HEK293T (cell line): ENCODE measurements at regions not wholly inside any gene's neighbourhood (a gene's known extent, or its start where the extent isn't known, plus 50 kb on each side); places are given as distances from the start of the nearest gene placed in this dataset.
"Not testable (repeated sequence)": the region's sequence is repeated elsewhere in the genome, so short reads cannot be mapped to it uniquely, and the experiment has no call there.

Source experiments
- CTCF ChIA-PET: fragments of 350-600 bp; formaldehyde crosslinking; extraction: SDS; loops from one replicate; lab custom pipeline; 2021; ENCODE audit warnings: antibody characterized with exemption, inconsistent platforms; lab: Yijun Ruan, JAX
- POLR2A ChIA-PET: fragments of 350-600 bp; formaldehyde crosslinking; extraction: SDS; loops from one replicate; lab custom pipeline; 2020; ENCODE audit warnings: antibody characterized with exemption, inconsistent platforms; lab: Yijun Ruan, JAX
- DNase-seq: peaks from one replicate; pipeline ENCODE4 v3.0.0; 2012; ENCODE audit warnings: mixed read lengths; ENCODE audit errors: extremely low spot score
- ARNT ChIP-seq: fragments of 450-650 bp; IDR thresholded peaks from 2 replicates; pipeline ENCODE4 v1.6.1; 2017; ENCODE audit warnings: mild to moderate bottlenecking
- BHLHE40 ChIP-seq: fragments of 450-650 bp; IDR thresholded peaks from 2 replicates; pipeline ENCODE4 v1.6.1; 2016; ENCODE audit warnings: mild to moderate bottlenecking, moderate library complexity, borderline replicate concordance
- CTBP1 ChIP-seq: fragments of 450-650 bp; IDR thresholded peaks from 2 replicates; pipeline ENCODE4 v1.6.1; 2016; ENCODE audit warnings: borderline replicate concordance
- ELF4 ChIP-seq: fragments of 450-650 bp; IDR thresholded peaks from 2 replicates; pipeline ENCODE4 v1.6.1; 2017; ENCODE audit warnings: antibody characterized with exemption
- FOXA1 ChIP-seq: fragments of 450-650 bp; IDR thresholded peaks from 2 replicates; pipeline ENCODE4 v1.6.1; 2016; ENCODE audit warnings: mild to moderate bottlenecking
- FOXK2 ChIP-seq: fragments of 450-650 bp; IDR thresholded peaks from 2 replicates; pipeline ENCODE4 v1.6.1; 2016; ENCODE audit warnings: mild to moderate bottlenecking
- FOXM1 ChIP-seq: fragments of 450-650 bp; IDR thresholded peaks from 2 replicates; pipeline ENCODE4 v1.6.1; 2017; ENCODE audit warnings: mild to moderate bottlenecking, borderline replicate concordance
- HDGF ChIP-seq: fragments of 450-650 bp; IDR thresholded peaks from 2 replicates; pipeline ENCODE4 v1.6.1; 2017; ENCODE audit warnings: antibody characterized with exemption, borderline replicate concordance
- L3MBTL2 ChIP-seq: fragments of 450-650 bp; conservative IDR thresholded peaks from 2 replicates; pipeline ENCODE4 v1.6.1; 2016; ENCODE audit warnings: mild to moderate bottlenecking
- LEF1 ChIP-seq: fragments of 450-650 bp; IDR thresholded peaks from 2 replicates; pipeline ENCODE4 v1.6.1; 2017; ENCODE audit warnings: mild to moderate bottlenecking, borderline replicate concordance
- NFRKB ChIP-seq: fragments of 450-650 bp; IDR thresholded peaks from 2 replicates; pipeline ENCODE4 v1.6.1; 2016; ENCODE audit warnings: mild to moderate bottlenecking, moderate library complexity
- PKNOX1 ChIP-seq: fragments of 450-650 bp; IDR thresholded peaks from 2 replicates; pipeline ENCODE4 v1.6.1; 2016
- SP1 ChIP-seq: fragments of 450-650 bp; IDR thresholded peaks from 2 replicates; pipeline ENCODE4 v1.6.1; 2017
- SUZ12 ChIP-seq: fragments of 450-650 bp; IDR thresholded peaks from 2 replicates; pipeline ENCODE4 v1.6.1; 2016; ENCODE audit warnings: mild to moderate bottlenecking
- TARDBP ChIP-seq: fragments of 450-650 bp; IDR thresholded peaks from 2 replicates; pipeline ENCODE4 v1.6.1; 2016
- ZNF384 ChIP-seq: fragments of 450-650 bp; IDR thresholded peaks from 2 replicates; pipeline ENCODE4 v1.6.1; 2016

DNA sequence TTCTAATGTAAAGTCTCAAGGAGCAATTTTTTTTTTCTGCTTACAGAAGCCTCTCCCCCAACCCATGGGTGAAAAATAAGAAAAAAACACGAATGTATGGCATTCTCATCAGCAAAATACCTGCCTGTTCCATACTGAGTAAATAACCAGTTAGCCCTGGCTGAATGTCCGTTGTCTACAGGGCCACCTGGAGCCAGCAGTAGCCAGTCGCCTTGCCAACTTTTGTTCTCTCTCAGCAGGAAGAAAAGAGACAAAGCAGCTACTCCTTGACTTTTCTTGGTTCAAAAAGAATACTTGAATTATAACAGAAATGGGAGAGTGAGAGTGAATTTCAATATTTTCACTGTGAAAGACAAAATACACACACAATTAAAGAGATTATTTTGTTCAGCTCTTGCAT, 532.9 kb upstream of the CRIM1 start:
- ChIA-PET POLR2A (no interaction called here), CTCF (no interaction called here)
- TF ChIP-seq TARDBP, result no peak
- no peak for TF ChIP-seq L3MBTL2
- no peak for TF ChIP-seq ARNT
- TF ChIP-seq PKNOX1, result no peak
- no peak for TF ChIP-seq LEF1
- no peak for TF ChIP-seq FOXK2
- TF ChIP-seq ZNF384, result no peak
- TF ChIP-seq BHLHE40, result no peak
- TF ChIP-seq FOXM1, result no peak
- TF ChIP-seq SUZ12, result no peak
- no peak for TF ChIP-seq HDGF
- no peak for DNase-seq

DNA sequence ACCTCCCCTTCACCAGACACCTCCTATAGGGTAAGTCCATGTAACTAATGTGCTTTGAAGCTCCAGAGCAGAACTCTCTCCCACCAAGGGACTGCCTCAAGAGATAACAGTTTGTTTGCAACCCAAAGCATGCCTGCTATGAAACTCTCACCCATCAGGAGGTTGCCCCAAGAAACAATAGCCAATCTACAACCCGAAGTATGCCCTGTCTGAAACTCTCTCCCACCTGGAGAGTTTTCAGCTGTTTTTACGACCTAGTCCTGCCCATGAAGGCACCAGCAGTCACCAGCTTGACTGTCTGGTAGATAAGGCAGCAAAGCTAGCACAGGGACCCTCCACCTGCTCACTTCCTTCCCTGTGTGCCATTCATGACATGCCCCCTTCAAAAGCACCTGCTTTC, 533.9 kb upstream of the CRIM1 start:
- no peak for DNase-seq
- no peak for TF ChIP-seq NFRKB
- no peak for TF ChIP-seq L3MBTL2
- TF ChIP-seq ELF4, result no peak
- no peak for TF ChIP-seq HDGF
- ChIA-PET CTCF (no interaction called here), POLR2A (no interaction called here)

GRCh38 chr2:35820391-35820790, 535.2 kb upstream of the CRIM1 start:
- CTCF ChIA-PET, result no interaction called here
- DNase-seq, result no peak
- TF ChIP-seq TARDBP, result no peak
- TF ChIP-seq FOXK2, result no peak
- no peak for TF ChIP-seq CTBP1
- TF ChIP-seq ARNT, result no peak
- TF ChIP-seq FOXA1, result no peak
- no peak for TF ChIP-seq ELF4
- TF ChIP-seq PKNOX1, result no peak
- TF ChIP-seq L3MBTL2, result no peak
- TF ChIP-seq FOXM1, result no peak
- no peak for TF ChIP-seq SUZ12
- TF ChIP-seq LEF1, result no peak
- no peak for TF ChIP-seq BHLHE40
- TF ChIP-seq SP1, result no peak
- TF ChIP-seq HDGF, result no peak
- no peak for TF ChIP-seq ZNF384
- no peak for TF ChIP-seq NFRKB
- POLR2A ChIA-PET, result no interaction called here

DNA sequence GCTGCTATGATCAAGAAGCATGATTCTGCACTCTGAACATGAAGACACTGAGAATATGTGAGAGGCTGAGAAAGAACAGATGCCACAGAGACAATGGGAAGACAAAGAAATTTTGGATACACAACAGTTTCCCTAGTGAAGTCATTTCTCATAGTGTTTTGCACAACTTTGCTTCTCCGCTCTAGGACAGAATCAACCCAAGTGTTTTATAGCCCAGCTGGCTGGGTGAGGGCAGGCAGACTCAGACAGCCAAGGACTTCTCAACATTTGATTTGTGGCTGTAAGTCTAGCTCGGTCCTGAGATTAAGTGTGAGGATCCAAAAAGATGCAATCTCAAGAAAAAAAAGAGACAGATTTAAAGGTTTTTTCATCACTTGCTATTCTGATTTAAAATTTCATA, 536.5 kb upstream of the CRIM1 start:
- ChIA-PET CTCF (no interaction called here), POLR2A (no interaction called here)
- no peak for DNase-seq
- TF ChIP-seq SUZ12 (no peak), L3MBTL2 (no peak), BHLHE40 (no peak), ELF4 (no peak), ARNT (no peak), FOXK2 (no peak), FOXM1 (no peak), HDGF (no peak), CTBP1 (no peak), FOXA1 (no peak), NFRKB (no peak), TARDBP (no peak), ZNF384 (no peak), SP1 (no peak), PKNOX1 (no peak), LEF1 (no peak)

GRCh38 chr2:35818359-35818758, 537.2 kb upstream of the CRIM1 start:
- DNase-seq, POLR2A ChIA-PET, CTCF ChIA-PET: not testable (repeated sequence)

DNA sequence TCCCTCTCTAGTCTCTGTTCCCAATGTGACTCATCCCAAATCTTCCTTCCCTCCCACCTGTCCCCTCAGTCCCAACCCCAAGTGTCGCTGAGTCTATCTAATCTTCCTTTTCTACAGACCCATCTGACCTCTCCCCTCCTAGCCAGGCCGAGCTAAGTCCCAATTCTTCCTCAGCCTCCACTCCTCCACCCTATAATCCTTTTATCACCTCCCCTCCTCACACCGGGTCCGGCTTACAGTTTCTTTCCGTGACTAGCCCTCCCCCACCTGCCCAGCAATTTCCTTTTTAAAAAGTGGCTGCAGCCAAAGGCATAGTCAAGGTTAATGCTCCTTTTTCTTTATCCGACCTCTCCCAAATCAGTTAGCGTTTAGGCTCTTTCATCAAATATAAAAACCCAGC, 541.0 kb upstream of the CRIM1 start:
- POLR2A ChIA-PET, CTCF ChIA-PET, DNase-seq: not testable (repeated sequence)

DNA sequence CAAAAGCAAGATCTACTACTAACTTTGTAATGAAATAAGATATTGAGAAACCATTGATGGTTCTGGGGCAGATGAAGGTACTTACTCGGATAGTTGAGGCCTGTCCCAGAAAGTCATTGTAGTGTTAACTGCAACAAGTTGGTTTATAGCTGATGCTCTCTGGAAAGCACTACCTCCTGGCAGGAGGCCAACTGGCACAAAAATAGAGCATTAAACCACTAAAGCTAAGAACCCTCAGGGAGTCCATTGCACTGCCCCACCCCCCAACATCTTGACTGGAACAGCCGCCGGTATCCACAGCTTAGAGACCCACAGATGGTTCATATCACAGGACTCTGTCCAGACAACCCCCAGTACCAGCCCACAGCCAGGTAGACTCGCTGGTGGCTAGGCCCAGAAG, 552.5 kb upstream of the CRIM1 start:
- no peak for DNase-seq
- TF ChIP-seq NFRKB (no peak), HDGF (no peak), ARNT (no peak), FOXA1 (no peak), BHLHE40 (no peak), ELF4 (no peak), CTBP1 (no peak), FOXK2 (no peak), TARDBP (no peak), SP1 (no peak), L3MBTL2 (no peak), FOXM1 (no peak), ZNF384 (no peak), PKNOX1 (no peak)
- ChIA-PET POLR2A (no interaction called here), CTCF (no interaction called here)
